ENCODE measurements at regions not wholly inside any gene's neighbourhood (a gene's known extent, or its start where the extent isn't known, plus 50 kb on each side); places are given as distances from the start of the nearest gene placed in this dataset.

DNA sequence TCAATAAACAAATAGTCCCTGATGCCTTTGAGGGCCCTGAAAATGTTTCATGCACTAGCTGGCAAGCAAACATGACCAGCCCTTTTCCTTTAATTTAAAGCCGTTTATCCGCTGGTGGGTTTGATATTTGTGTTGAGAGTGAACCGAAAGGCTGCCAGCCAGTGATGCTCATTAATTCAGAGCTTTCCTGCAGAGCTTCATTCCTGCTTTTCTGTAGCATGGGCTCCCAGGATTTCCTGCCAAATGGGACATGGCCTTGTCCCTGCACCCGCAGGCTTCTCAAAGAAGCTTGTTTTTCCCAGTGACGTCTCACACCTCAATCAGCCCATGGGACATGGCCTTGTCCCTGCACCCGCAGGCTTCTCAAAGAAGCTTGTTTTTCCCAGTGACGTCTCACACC is 219.6 kb downstream of the MTHFS start:
- peaks cover 0 to 3% of the 10 kb centered on the region in 2 experiments for H3K27me3 ChIP-seq (ENCODE audit: control insufficient read depth in 2 of 2, insufficient read depth in 2 of 2, low read length in 2 of 2)
- H3K9me1 ChIP-seq (replicated peaks; ENCODE audit: control insufficient read depth, extremely low read depth, insufficient read depth, low read length), result no peaks in the 10 kb centered on the region
- no peaks in the 10 kb centered on the region for H3K9me3 ChIP-seq (replicated peaks; ENCODE audit: control insufficient read depth, insufficient read depth, low read length)
- BruUV-seq (replicated peaks), result no TSS peak
- TF ChIP-seq POLR2AphosphoS5 (IDR thresholded peaks at IDR 0.05; ENCODE audit: insufficient read depth, low read depth, low read length), result no peak
- TF ChIP-seq MAX (IDR thresholded peaks at IDR 0.05; ENCODE audit: insufficient read depth, insufficient read length), result no peak
- TF ChIP-seq JUN (IDR thresholded peaks at IDR 0.05; ENCODE audit: borderline replicate concordance, insufficient read depth, insufficient read length, low read depth), result no peak
- no peak for TF ChIP-seq GATA2 (IDR thresholded peaks at IDR 0.05; ENCODE audit: insufficient read depth, insufficient read length, low read depth, low read length)
- no peak for TF ChIP-seq FOS (IDR thresholded peaks at IDR 0.05; ENCODE audit: borderline replicate concordance, insufficient read depth, low read length)
- TF ChIP-seq MYC (IDR thresholded peaks at IDR 0.05; ENCODE audit: low read depth, low read length), result no peak
- H2AFZ ChIP-seq (ENCODE audit: low read depth, low read length), result no peak overlapping the region
- dilution Hi-C loops (cut with MboI; ENCODE audit: extremely low pct_ligation_motif_present, low sequenced_read_pairs), result no loop called here
- no peaks in the 10 kb centered on the region for H3K79me2 ChIP-seq (ENCODE audit: control insufficient read depth, insufficient read depth, low read length)
- peaks cover 16% of the 10 kb centered on the region for H3K4me1 ChIP-seq (ENCODE audit: control insufficient read depth, extremely low read depth, insufficient read depth, low read length)
- no peak overlapping the region for H3K27ac ChIP-seq (ENCODE audit: insufficient read depth, low read depth, low read length)
- H3K4me3 ChIP-seq (replicated peaks in 1 of 3; ENCODE audit: insufficient read depth in 1 of 3, low read depth in 1 of 3, low read length in 3 of 3), result no peak overlapping the region
- FAIRE-seq (no peak), DNase-seq (ENCODE audit: low read depth, low spot score) (no peak)
- intact Hi-C loops (cut with micrococcal nuclease), result no loop called here
- H4K20me1 ChIP-seq (replicated peaks; ENCODE audit: control insufficient read depth, extremely low read depth, insufficient read depth, low read length), result no peaks in the 10 kb centered on the region
- no peak overlapping the region for H3K9ac ChIP-seq (replicated peaks; ENCODE audit: extremely low read depth, insufficient read depth, low read length)
- ChIA-PET CTCF (interaction anchor here (1.3 to 1.4 kb wide), 3 partner anchors 37 to 337 kb away, joined by 3 to 4 read pairs (median 3); no protein-coding TSS in a partner anchor), POLR2A (no interaction called here)
- H3K36me3 ChIP-seq (ENCODE audit: control insufficient read depth in 2 of 2, extremely low read depth in 1 of 2, insufficient read depth in 2 of 2, low read length in 2 of 2), result no peaks in the 10 kb centered on the region
- H3K4me2 ChIP-seq (ENCODE audit: insufficient read depth, low read length), result no peak overlapping the region

GRCh38 chr15:79678032-79678701 is 218.6 kb downstream of the MTHFS start:
- FAIRE-seq, result no peak
- Histone ChIP-seq H3K9me3 (replicated peaks; ENCODE audit: control insufficient read depth, insufficient read depth, low read length) (no peaks in the 10 kb centered on the region), H3K4me2 (ENCODE audit: insufficient read depth, low read length) (no peak overlapping the region), H3K79me2 (ENCODE audit: control insufficient read depth, insufficient read depth, low read length) (no peaks in the 10 kb centered on the region), H3K9ac (replicated peaks; ENCODE audit: extremely low read depth, insufficient read depth, low read length) (no peak overlapping the region), H3K4me3 (replicated peaks in 1 of 3; ENCODE audit: insufficient read depth in 1 of 3, low read depth in 1 of 3, low read length in 3 of 3) (no peak overlapping the region), H3K36me3 (ENCODE audit: control insufficient read depth in 2 of 2, extremely low read depth in 1 of 2, insufficient read depth in 2 of 2, low read length in 2 of 2) (no peaks in the 10 kb centered on the region), H3K4me1 (ENCODE audit: control insufficient read depth, extremely low read depth, insufficient read depth, low read length) (peaks cover 16% of the 10 kb centered on the region), H2AFZ (ENCODE audit: low read depth, low read length) (no peak overlapping the region), H3K27ac (ENCODE audit: insufficient read depth, low read depth, low read length) (no peak overlapping the region), H4K20me1 (replicated peaks; ENCODE audit: control insufficient read depth, extremely low read depth, insufficient read depth, low read length) (no peaks in the 10 kb centered on the region), H3K27me3 (ENCODE audit: control insufficient read depth in 2 of 2, insufficient read depth in 2 of 2, low read length in 2 of 2) (peaks cover 0 to 3% of the 10 kb centered on the region in 2 experiments), H3K9me1 (replicated peaks; ENCODE audit: control insufficient read depth, extremely low read depth, insufficient read depth, low read length) (no peaks in the 10 kb centered on the region)
- DNase-seq (ENCODE audit: low read depth, low spot score), result no peak
- dilution Hi-C loops (cut with MboI; ENCODE audit: extremely low pct_ligation_motif_present, low sequenced_read_pairs), result no loop called here
- TF ChIP-seq FOS (IDR thresholded peaks at IDR 0.05; ENCODE audit: borderline replicate concordance, insufficient read depth, low read length) (no peak), GATA2 (IDR thresholded peaks at IDR 0.05; ENCODE audit: insufficient read depth, insufficient read length, low read depth, low read length) (no peak), POLR2A (IDR thresholded peaks at IDR 0.05; ENCODE audit: low read depth, low read length) (no peak), POLR2AphosphoS5 (IDR thresholded peaks at IDR 0.05; ENCODE audit: insufficient read depth, low read depth, low read length) (no peak), EZH2 (IDR thresholded peaks at IDR 0.05; ENCODE audit: borderline replicate concordance, low read depth, low read length, severe bottlenecking) (no peak), MYC (IDR thresholded peaks at IDR 0.05; ENCODE audit: low read depth, low read length) (no peak), JUN (IDR thresholded peaks at IDR 0.05; ENCODE audit: borderline replicate concordance, insufficient read depth, insufficient read length, low read depth) (no peak), MAX (IDR thresholded peaks at IDR 0.05; ENCODE audit: insufficient read depth, insufficient read length) (no peak)
- TF ChIP-seq, protein P1, sequence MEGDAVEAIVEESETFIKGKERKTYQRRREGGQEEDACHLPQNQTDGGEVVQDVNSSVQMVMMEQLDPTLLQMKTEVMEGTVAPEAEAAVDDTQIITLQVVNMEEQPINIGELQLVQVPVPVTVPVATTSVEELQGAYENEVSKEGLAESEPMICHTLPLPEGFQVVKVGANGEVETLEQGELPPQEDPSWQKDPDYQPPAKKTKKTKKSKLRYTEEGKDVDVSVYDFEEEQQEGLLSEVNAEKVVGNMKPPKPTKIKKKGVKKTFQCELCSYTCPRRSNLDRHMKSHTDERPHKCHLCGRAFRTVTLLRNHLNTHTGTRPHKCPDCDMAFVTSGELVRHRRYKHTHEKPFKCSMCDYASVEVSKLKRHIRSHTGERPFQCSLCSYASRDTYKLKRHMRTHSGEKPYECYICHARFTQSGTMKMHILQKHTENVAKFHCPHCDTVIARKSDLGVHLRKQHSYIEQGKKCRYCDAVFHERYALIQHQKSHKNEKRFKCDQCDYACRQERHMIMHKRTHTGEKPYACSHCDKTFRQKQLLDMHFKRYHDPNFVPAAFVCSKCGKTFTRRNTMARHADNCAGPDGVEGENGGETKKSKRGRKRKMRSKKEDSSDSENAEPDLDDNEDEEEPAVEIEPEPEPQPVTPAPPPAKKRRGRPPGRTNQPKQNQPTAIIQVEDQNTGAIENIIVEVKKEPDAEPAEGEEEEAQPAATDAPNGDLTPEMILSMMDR (IDR thresholded peaks at IDR 0.05; ENCODE audit: extremely low read depth in 1 of 2, insufficient read depth in 1 of 2, low read depth in 1 of 2, low read length in 2 of 2), result no peak
- BruUV-seq (replicated peaks), result no TSS peak
- intact Hi-C loops (cut with micrococcal nuclease), result no loop called here
- ChIA-PET CTCF (interaction anchor here (1.0 to 1.4 kb wide), 3 partner anchors 32 to 338 kb away, joined by 3 to 4 read pairs (median 3); no protein-coding TSS in a partner anchor), POLR2A (no interaction called here)

Measured in endothelial cell of umbilical vein (primary cell).